Mesodermal cell (in vitro differentiated cells): ENCODE measurements at regions not wholly inside any gene's neighbourhood (a gene's known extent, or its start where the extent isn't known, plus 50 kb on each side); places are given as distances from the start of the nearest gene placed in this dataset.
"Not testable (repeated sequence)": the region's sequence is repeated elsewhere in the genome, so short reads cannot be mapped to it uniquely, and the experiment has no call there.

Experiments
- H3K27ac ChIP-seq: 2 replicates; pipeline ENCODE4 v1.7.0; 2013; ENCODE audit warnings: mild to moderate bottlenecking, low read depth, low read length, moderate library complexity; ENCODE audit not compliant: severe bottlenecking
- H3K36me3 ChIP-seq: 2 replicates; pipeline ENCODE4 v1.7.1; 2013; ENCODE audit warnings: mild to moderate bottlenecking, low read length, moderate library complexity; ENCODE audit not compliant: control insufficient read depth, insufficient read depth
- H3K4me1 ChIP-seq: one replicate; pipeline ENCODE4 v1.7.1; 2013; ENCODE audit warnings: mild to moderate bottlenecking, low read length; ENCODE audit not compliant: insufficient read depth, control insufficient read depth, poor library complexity, severe bottlenecking
- H3K4me3 ChIP-seq: 2 replicates; pipeline ENCODE4 v1.7.0; 2013; ENCODE audit warnings: low read length, control low read depth, mild to moderate bottlenecking; ENCODE audit not compliant: insufficient read depth, poor library complexity, severe bottlenecking; ENCODE audit errors: extremely low read depth
- H3K9me3 ChIP-seq: 2 replicates; pipeline ENCODE4 v1.7.1; 2013; ENCODE audit warnings: mild to moderate bottlenecking, low read length, moderate library complexity; ENCODE audit not compliant: control insufficient read depth
- WGBS, 2 experiments: methylation state at CpG; one replicate each; pipeline ENCODE4 v1.1.5; 2013; ENCODE audit warnings: missing lambda C conversion rate in 2 of 2; ENCODE audit not compliant: insufficient coverage in 2 of 2; 5-methylcytosine and 5-hydroxymethylcytosine counted together

GRCh38 chr18:961644-962355 is 57.1 kb downstream of the ADCYAP1 start:
- no peaks in the 10 kb centered on the region for H3K36me3 ChIP-seq
- no peaks in the 10 kb centered on the region for H3K4me1 ChIP-seq
- WGBS, 2 experiments: 0 to 3% methylated on average over 5 to 8 of the region's 19 CpGs
- H3K9me3 ChIP-seq: no peaks in the 10 kb centered on the region
- peak overlapping the region; percentile 73 for H3K27ac ChIP-seq
- H3K4me3 ChIP-seq: peak overlapping the region; percentile 36

GRCh38 chr18:963276-963675 is 58.6 kb downstream of the ADCYAP1 start:
- no peaks in the 10 kb centered on the region for H3K36me3 ChIP-seq
- H3K27ac ChIP-seq: no peak overlapping the region
- peaks cover 2% of the 10 kb centered on the region for H3K4me1 ChIP-seq
- 87% methylated on average over 2 of the region's 2 CpGs; no CpG with 5 or more reads in 1 of the 2 experiments for WGBS, 2 experiments
- no peak overlapping the region for H3K4me3 ChIP-seq
- no peaks in the 10 kb centered on the region for H3K9me3 ChIP-seq

- 91 to 97% methylated on average over 9 to 10 of the region's 11 CpGs for whole genome bisulfite sequencing, 2 experiments
- H3K9me3 ChIP-seq: no peaks in the 10 kb centered on the region
- H3K4me3 ChIP-seq: no peak overlapping the region
- H3K36me3 ChIP-seq: no peaks in the 10 kb centered on the region
- H3K4me1 ChIP-seq: peaks cover 2% of the 10 kb centered on the region
- H3K27ac ChIP-seq: no peak overlapping the region
These were observed 61.5 kb downstream of the ADCYAP1 start for GRCh38 chr18:965921-966758.

- Histone ChIP-seq H3K36me3 (no peaks in the 10 kb centered on the region), H3K9me3 (no peaks in the 10 kb centered on the region)
- 77 to 83% methylated on average over 4 of the region's 8 CpGs for WGBS, 2 experiments
These were observed 62.3 kb downstream of the ADCYAP1 start for GRCh38 chr18:966759-967576.

GRCh38 chr18:968910-969309 is 64.2 kb downstream of the ADCYAP1 start:
- not testable (repeated sequence) for H3K9me3 ChIP-seq, H3K36me3 ChIP-seq, H3K27ac ChIP-seq, H3K4me3 ChIP-seq, H3K4me1 ChIP-seq
- whole genome bisulfite sequencing, 2 experiments: 80% methylated on average over 1 of the region's 1 CpG; no CpG with 5 or more reads in 1 of the 2 experiments

More at GRCh38 chr18:966759-967576, 62.3 kb downstream of the ADCYAP1 start:
- Histone ChIP-seq H3K27ac (peak overlapping the region; percentile 23), H3K4me3 (no peak overlapping the region), H3K4me1 (peaks cover 2% of the 10 kb centered on the region)

GRCh38 chr18:969311-969710 is 64.6 kb downstream of the ADCYAP1 start:
- H3K9me3 ChIP-seq, H3K4me1 ChIP-seq, H3K36me3 ChIP-seq, H3K4me3 ChIP-seq, H3K27ac ChIP-seq: not testable (repeated sequence)
- WGBS, 2 experiments: no CpG with 5 or more reads among the region's 3 CpGs

GRCh38 chr18:974606-975005 is 69.9 kb downstream of the ADCYAP1 start:
- not testable (repeated sequence) for H3K36me3 ChIP-seq, H3K27ac ChIP-seq, H3K4me3 ChIP-seq, H3K9me3 ChIP-seq, H3K4me1 ChIP-seq
- WGBS, 2 experiments: no CpG with 5 or more reads among the region's 6 CpGs

- H3K27ac ChIP-seq, H3K36me3 ChIP-seq, H3K4me1 ChIP-seq, H3K9me3 ChIP-seq: not testable (repeated sequence)
- 70 to 80% methylated on average over 10 to 12 of the region's 37 CpGs for WGBS, 2 experiments
- H3K4me3 ChIP-seq: peak overlapping the region; percentile 14
These were observed 71.9 kb downstream of the ADCYAP1 start for GRCh38 chr18:976393-977128.

- WGBS, 2 experiments: no CpG with 5 or more reads among the region's 1 CpG
- H3K4me3 ChIP-seq, H3K9me3 ChIP-seq: not testable (repeated sequence)
These were observed 72.7 kb downstream of the ADCYAP1 start for GRCh38 chr18:977327-977726.

GRCh38 chr18:977732-978131 is 73.1 kb downstream of the ADCYAP1 start:
- H3K4me3 ChIP-seq, H3K27ac ChIP-seq, H3K4me1 ChIP-seq, H3K36me3 ChIP-seq, H3K9me3 ChIP-seq: not testable (repeated sequence)
- 100% methylated on average over 1 of the region's 3 CpGs for WGBS, 2 experiments

More at GRCh38 chr18:977327-977726, 72.7 kb downstream of the ADCYAP1 start:
- H3K4me1 ChIP-seq, H3K27ac ChIP-seq, H3K36me3 ChIP-seq: not testable (repeated sequence)
